Peyer's patch (tissue), 4 donors: ENCODE measurements at regions not wholly inside any gene's neighbourhood (a gene's known extent, or its start where the extent isn't known, plus 50 kb on each side); places are given as distances from the start of the nearest gene placed in this dataset.

Experiments used
- DNase-seq, 3 donors: peaks; one replicate each; pipeline ENCODE4 v3.0.0-alpha.2; 2017 to 2019
- H3K27ac ChIP-seq, 4 donors: fragments of 200-600 bp; sonication (generic); one replicate each; pipeline ENCODE4 v1.5.1; 2016 to 2019
- H3K27me3 ChIP-seq, 2 donors: fragments of 200-600 bp; sonication (generic); one replicate each; pipeline ENCODE4 v1.5.1; 2019
- H3K36me3 ChIP-seq, 3 donors: fragments of 200-600 bp; sonication (generic); one replicate each; pipeline ENCODE4 v1.5.1; 2016 to 2019
- H3K4me1 ChIP-seq, 4 donors: fragments of 200-600 bp; sonication (generic); one replicate each; pipeline ENCODE4 v1.5.1; 2016 to 2019
- H3K4me3 ChIP-seq, 4 donors: fragments of 200-600 bp; sonication (generic); 1 replicate in 3 of 4; 2 replicates in 1 of 4; pipeline ENCODE4 v1.5.1; 2016 to 2019; ENCODE audit warnings: mild to moderate bottlenecking in 1 of 4
- H3K9me3 ChIP-seq, 4 donors: fragments of 200-600 bp; sonication (generic); one replicate each; pipeline ENCODE4 v1.5.1; 2016 to 2019; ENCODE audit warnings: mild to moderate bottlenecking in 1 of 4
- POLR2A ChIP-seq, 2 donors: fragments of 450-650 bp; IDR thresholded peaks; one replicate each; pipeline ENCODE4 v1.5.1; 2017; ENCODE audit warnings: antibody characterized with exemption in 2 of 2, mild to moderate bottlenecking in 2 of 2, moderate library complexity in 2 of 2
- TF ChIP-seq, protein P1 (sequence below), 6 experiments: fragments of 450-650 bp in 4 of 6; fragments of 200-600 bp in 2 of 6; sonication (generic) in 1 of 6; IDR thresholded peaks; one replicate each; pipeline ENCODE4 v1.5.1; 2017 to 2019; ENCODE audit warnings: antibody characterized with exemption in 6 of 6, mild to moderate bottlenecking in 3 of 6, moderate library complexity in 1 of 6

DNA sequence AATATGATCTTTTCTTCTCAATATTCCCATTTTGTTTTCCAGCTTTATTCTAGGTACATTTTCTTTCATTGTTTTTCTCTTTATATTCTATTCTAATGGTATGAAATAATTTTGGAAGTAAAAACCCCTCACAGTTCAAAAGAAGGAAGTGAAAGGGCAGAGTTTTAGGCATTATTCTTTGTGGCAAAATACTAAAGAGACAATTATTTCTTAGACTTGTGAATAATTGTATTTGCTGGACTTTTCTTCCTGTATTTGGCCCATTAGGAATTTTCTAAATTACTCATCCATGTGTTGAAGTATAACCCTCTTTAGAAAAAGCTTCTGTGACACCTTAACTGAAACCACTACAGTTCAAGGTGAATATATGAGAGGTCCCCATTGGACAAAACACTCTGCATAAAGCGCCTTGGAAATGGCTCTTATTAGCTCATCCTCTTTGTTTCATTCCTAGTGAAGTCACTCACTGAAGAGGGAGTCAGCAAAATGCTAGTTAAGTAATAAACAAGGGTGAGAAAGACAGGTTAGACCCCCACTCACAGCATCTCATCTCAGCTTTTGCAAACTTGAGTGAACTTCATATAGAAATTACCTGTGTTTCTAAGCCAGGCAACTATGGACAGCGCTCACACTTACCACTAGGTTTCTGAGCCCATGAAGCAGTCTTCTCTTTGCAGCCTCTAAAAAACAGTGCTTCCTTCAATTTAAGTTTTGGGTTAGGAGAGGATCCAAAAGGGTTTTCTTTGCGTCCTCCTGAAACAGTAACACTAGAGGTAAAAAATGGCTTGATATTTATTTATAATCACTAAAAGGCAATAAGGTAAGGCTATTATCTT is 327.5 kb downstream of the ARPP21 start:
- H3K27me3 ChIP-seq = no peaks in the 10 kb centered on the region
- no peak for TF ChIP-seq POLR2A (IDR thresholded peaks at IDR 0.05)
- TF ChIP-seq, protein P1, sequence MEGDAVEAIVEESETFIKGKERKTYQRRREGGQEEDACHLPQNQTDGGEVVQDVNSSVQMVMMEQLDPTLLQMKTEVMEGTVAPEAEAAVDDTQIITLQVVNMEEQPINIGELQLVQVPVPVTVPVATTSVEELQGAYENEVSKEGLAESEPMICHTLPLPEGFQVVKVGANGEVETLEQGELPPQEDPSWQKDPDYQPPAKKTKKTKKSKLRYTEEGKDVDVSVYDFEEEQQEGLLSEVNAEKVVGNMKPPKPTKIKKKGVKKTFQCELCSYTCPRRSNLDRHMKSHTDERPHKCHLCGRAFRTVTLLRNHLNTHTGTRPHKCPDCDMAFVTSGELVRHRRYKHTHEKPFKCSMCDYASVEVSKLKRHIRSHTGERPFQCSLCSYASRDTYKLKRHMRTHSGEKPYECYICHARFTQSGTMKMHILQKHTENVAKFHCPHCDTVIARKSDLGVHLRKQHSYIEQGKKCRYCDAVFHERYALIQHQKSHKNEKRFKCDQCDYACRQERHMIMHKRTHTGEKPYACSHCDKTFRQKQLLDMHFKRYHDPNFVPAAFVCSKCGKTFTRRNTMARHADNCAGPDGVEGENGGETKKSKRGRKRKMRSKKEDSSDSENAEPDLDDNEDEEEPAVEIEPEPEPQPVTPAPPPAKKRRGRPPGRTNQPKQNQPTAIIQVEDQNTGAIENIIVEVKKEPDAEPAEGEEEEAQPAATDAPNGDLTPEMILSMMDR (IDR thresholded peaks at IDR 0.05) = no peak
- no peaks in the 10 kb centered on the region for H3K4me1 ChIP-seq
- H3K27ac ChIP-seq = no peak overlapping the region
- DNase-seq = no peak
- no peaks in the 10 kb centered on the region for H3K36me3 ChIP-seq
- H3K4me3 ChIP-seq = no peak overlapping the region
- no peaks in the 10 kb centered on the region for H3K9me3 ChIP-seq

DNA sequence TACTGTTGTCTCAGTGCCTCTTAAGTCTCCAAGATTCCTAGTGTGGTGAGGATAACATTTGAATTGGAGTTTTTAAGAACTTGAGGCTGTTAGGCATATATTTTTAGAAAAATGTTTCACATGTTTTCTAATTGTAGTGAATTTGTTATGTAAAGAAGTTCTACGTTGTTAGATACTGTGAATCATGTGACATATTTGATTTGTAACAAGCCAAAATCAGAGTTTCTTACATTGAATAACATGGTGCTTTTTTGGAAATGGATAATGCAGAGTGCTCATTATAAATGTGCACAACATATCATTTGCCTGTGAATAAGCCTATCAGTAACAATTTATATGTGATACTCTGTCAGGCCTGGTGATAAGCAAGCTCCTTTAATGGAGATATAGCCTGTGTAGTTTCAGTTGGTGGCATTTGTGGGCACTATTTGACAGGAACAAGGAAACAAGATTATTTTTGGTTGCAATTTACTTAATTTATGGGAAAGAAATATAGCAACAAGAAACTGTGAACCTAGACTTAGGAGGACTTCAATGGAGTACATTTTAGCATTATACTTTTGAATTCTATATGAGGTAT is 328.8 kb downstream of the ARPP21 start:
- H3K4me3 ChIP-seq = no peak overlapping the region
- no peak for TF ChIP-seq POLR2A (IDR thresholded peaks at IDR 0.05)
- TF ChIP-seq, protein P1 (IDR thresholded peaks at IDR 0.05) = no peak
- no peak for DNase-seq
- H3K27ac ChIP-seq = no peak overlapping the region
- H3K27me3 ChIP-seq = no peaks in the 10 kb centered on the region
- H3K36me3 ChIP-seq = no peaks in the 10 kb centered on the region
- H3K9me3 ChIP-seq = no peaks in the 10 kb centered on the region
- no peaks in the 10 kb centered on the region for H3K4me1 ChIP-seq

- H3K9me3 ChIP-seq = no peaks in the 10 kb centered on the region
- H3K4me3 ChIP-seq = no peak overlapping the region
- H3K36me3 ChIP-seq = no peaks in the 10 kb centered on the region
- no peak for TF ChIP-seq POLR2A (IDR thresholded peaks at IDR 0.05)
- TF ChIP-seq, protein P1 (IDR thresholded peaks at IDR 0.05) = no peak
- H3K4me1 ChIP-seq = no peaks in the 10 kb centered on the region
- no peak for DNase-seq
- no peaks in the 10 kb centered on the region for H3K27me3 ChIP-seq
- no peak overlapping the region for H3K27ac ChIP-seq
Measured at GRCh38 chr3:35969406-35969805, 330.1 kb downstream of the ARPP21 start.

DNA sequence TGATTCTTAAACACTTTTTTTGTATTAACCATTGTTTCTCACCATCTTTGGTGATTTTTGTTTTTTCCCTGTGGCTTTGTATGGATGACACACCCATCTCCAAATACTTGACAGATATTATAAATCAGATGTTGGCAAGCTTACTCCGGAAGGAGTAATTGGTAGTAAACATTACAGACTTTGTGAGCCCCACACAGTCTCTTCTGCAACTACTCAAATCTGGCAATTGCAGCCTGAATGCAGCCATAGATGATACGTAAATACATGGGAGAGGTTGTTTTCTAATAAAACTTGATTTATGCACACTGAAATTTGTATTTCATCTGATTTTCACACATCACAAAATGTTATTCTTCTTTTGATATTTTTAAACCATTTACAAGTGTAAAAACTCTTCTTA is 331.5 kb downstream of the ARPP21 start:
- DNase-seq = no peak
- no peak for TF ChIP-seq POLR2A (IDR thresholded peaks at IDR 0.05)
- TF ChIP-seq, protein P1 (IDR thresholded peaks at IDR 0.05) = no peak
- no peaks in the 10 kb centered on the region for H3K36me3 ChIP-seq
- no peaks in the 10 kb centered on the region for H3K4me1 ChIP-seq
- H3K9me3 ChIP-seq = no peaks in the 10 kb centered on the region
- no peak overlapping the region for H3K4me3 ChIP-seq
- H3K27me3 ChIP-seq = no peaks in the 10 kb centered on the region
- H3K27ac ChIP-seq = no peak overlapping the region

GRCh38 chr3:35971686-35972085 is 332.4 kb downstream of the ARPP21 start:
- Histone ChIP-seq H3K4me1 (no peaks in the 10 kb centered on the region), H3K27ac (no peak overlapping the region), H3K36me3 (no peaks in the 10 kb centered on the region), H3K4me3 (no peak overlapping the region), H3K9me3 (no peaks in the 10 kb centered on the region), H3K27me3 (no peaks in the 10 kb centered on the region)
- DNase-seq = no peak
- no peak for TF ChIP-seq POLR2A (IDR thresholded peaks at IDR 0.05)
- TF ChIP-seq, protein P1 (IDR thresholded peaks at IDR 0.05) = no peak
